Endothelial cell of hepatic sinusoid (primary cell): ENCODE measurements at regions not wholly inside any gene's neighbourhood (a gene's known extent, or its start where the extent isn't known, plus 50 kb on each side); places are given as distances from the start of the nearest gene placed in this dataset.
"Not testable (repeated sequence)": the region's sequence is repeated elsewhere in the genome, so short reads cannot be mapped to it uniquely, and the experiment has no call there.

Experiments
- in situ Hi-C: cut with HindIII; loops from 2 replicates; pipeline ENCODE4 v1.10.0; 2017; ENCODE audit warnings: low sequenced_read_pairs

DNA sequence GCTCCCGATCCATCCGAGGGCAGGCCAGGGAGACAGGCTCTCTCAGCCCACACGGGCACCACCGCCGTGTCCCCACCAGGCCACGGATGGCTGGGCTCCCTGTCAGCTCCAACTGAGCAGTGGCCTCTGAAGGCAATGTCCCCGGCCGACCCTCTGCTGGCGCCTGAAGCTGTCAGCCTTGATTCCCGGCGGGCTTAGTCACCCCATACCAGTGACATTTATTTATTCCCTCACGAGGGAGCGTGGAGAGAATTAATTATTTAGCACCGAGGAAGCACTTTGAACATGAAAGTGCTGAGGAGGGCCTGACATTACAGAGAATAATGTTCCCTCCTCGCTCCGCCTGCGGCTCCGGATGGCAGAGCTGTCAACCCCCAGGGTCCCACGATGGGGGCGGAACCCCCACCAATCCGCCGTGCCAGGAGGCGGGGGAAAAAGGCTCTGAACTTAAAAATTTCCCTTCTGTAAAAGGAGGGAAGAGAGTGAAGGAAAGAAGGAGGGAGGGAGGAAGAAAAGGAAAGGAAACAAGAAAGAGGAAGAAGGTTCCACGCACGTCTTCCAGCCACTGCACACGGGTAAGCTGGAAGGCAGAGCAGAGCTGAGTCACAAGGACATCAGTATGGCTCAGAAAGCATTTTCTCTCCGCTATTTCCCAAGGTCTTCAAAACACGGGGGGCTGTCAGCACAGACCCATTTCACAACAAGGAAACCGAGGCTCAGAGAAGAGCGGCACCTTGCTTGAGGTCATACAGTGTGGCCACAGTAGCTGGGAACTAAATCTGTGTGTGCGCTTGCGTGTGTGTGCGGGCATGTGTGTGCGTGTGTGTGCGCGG, 108.7 kb upstream of the NCOR2 start:
- in situ Hi-C loops, result no loop called here

DNA sequence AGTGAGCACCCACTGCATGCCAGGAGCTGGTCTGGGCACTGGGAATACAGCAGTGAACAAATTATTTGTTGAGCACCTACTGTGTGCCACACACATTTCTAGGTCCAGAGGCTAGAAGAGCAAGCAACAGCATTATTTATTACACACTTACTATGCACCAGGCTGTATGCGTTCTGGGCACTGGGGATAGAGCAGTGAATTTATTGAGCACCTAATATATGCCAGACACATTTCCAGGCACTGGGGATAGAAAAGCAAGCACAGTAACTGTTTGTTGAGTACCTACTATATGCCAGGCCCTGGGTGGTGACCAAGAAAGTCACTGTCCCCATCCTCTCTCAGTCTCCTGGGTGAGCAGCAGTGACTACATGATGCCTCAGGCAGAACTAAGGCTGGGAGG, 107.5 kb upstream of the NCOR2 start:
- in situ Hi-C loops, result no loop called here

DNA sequence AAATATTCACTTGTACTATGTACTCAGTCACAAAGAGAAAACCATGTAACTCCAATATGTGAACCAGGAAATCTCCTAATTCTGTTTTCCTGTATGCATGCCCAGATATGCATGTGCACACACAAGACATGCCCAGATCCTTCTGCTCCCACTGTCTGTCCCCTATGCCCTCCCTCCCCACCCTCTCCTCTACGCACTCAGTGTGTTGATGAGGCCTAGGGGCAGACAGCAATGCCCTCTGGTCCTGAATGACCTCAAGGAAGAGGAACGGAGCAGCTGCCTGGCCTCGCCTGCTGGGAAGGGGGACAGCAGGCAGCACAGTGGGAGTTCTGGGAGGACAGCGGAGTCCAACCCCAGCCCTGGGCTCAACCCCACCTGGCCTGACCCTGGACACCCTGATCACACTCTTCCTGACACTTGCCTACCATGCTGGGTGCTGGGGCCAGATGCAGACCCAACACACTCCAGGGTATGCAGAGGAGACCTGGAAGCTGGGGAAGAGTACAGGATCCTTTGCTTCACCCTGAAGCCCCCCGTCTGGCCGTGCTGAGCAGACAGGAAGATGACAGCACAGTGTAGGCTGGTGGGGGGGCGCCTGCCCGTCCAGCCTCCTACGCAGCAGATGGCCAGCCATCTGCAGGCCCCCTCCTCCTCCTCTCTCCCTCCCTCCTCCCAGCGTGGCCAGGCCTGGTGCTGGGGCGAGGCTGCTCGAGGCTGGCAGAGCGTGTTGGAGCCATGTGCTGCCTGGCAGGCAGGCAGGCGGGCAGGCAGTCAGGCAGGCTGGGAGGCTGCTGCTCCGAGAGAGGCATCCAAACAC, 106.6 kb upstream of the NCOR2 start:
- in situ Hi-C loops, result no loop called here

DNA sequence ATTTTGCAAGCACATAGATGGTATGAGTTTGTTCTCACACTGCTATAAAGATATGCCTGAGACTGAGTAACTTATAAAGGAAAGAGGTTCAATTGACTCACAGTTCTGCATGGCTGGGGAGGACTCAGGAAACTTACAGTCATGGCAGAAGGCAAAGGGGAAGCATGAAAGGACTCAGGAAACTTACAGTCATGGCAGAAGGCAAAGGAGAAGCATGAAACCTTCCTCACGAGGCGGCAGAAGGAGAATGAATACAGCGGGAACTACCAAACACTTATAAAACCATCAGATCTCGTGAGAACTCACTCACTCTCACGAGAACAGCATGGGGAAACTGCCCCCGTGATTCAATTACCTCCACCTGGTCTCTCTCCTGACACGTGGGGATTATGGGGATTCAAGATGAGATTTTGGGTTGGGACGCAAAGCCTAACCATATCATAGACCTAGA, 101.9 kb upstream of the NCOR2 start:
- in situ Hi-C loops, result not testable (repeated sequence)

DNA sequence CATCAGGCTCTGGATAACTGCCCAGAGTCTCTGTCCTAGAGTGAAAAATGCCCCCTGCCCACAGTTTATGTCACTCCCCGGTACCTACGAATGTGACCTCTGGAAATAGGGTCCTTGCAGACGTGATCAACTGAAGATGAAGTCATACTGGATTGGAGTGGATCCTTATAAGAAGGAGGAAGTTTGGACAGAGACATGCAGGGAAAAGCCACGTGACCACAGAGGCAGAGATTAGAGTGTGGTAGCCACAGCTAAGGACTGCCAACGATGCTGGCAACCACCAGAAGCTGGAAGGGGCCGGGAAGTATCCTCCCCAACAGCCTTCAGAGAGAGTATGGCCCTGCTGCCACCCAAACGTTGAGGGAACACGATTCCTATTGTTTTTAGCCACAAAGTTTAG, 101.2 kb upstream of the NCOR2 start:
- in situ Hi-C loops, result no loop called here

DNA sequence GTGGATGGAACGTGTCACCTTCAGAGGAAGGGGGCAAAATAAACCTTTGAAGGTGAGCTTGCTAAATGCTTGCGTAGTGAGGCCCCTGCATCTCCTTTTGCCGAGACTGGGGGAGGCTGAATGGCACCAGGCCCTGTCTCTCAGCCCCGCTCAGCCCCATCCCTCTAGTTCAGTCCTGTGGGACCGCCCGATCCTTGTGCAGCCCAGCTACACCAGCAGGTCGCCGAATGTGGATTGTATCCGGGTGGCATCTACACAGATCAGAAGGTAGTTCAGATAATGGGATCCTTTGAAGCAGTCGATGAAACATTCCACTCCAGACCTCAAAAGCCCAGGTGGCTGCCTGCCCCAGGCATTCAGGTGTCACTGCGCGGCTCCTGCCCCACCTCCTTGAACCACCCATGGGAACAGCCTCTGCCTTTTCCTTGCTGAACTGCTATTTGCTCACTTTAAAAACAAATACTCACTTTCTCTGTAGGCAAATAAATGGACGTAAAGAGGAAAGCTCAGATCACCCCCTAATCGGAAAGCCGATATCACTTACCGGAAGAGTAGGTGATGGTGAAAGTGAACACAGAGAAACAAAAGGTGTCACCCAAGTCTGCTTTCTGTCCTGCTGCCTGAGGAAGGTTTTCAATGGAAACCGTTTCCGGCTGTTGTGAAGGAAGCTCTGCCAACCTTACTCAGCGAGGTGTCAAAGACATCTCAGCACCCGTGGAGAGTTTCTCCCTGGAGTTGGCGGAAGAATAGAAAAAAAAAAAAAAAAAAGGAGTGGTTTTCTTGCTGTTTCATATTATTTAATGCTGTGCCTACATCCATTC, 100.3 kb upstream of the NCOR2 start:
- in situ Hi-C loops, result no loop called here

DNA sequence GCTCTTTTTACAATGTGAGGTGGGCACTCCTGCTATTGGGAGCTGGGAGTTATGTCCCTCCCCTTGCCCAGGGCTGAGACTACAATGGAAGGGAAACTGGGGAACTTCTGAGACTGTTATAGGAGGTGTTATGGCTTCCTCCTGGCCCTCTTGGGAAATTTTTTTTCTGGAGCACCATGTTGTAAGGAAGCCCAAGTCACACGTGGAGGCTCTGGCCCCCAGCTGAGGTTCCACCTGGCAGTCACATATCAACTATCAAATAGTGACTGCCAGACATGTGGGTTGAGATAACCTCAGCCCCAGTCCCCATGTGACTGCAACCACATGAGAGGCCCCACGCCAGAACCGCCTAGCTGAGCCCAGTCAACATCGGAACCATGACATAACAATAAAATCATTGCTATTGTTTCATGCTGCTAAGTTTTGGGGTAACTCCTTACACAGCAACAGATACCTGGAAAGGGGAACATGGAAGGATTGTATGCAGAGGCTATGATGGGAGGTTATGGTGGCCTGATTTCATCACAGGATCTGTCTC, 99.4 kb upstream of the NCOR2 start:
- in situ Hi-C loops, result no loop called here

DNA sequence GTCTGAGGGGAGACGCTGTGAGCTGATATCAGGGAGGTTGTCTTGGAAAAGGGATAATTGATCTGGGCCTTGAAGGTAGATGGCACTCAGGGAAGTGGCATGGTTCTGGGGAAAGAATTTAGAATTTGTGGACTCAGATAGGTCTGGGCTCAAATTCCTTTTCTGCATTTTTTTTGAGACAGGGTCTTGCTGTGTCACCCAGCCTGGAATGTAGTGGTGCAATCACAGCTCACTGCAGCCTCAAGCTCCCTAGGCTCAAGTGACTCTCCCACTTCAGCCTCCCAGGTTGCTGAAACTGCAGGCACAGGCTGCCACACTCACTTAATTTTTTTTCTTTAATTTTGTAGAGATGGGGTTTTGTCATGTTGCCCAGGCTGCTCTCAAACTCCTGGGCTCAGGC, 98.1 kb upstream of the NCOR2 start:
- in situ Hi-C loops, result no loop called here

DNA sequence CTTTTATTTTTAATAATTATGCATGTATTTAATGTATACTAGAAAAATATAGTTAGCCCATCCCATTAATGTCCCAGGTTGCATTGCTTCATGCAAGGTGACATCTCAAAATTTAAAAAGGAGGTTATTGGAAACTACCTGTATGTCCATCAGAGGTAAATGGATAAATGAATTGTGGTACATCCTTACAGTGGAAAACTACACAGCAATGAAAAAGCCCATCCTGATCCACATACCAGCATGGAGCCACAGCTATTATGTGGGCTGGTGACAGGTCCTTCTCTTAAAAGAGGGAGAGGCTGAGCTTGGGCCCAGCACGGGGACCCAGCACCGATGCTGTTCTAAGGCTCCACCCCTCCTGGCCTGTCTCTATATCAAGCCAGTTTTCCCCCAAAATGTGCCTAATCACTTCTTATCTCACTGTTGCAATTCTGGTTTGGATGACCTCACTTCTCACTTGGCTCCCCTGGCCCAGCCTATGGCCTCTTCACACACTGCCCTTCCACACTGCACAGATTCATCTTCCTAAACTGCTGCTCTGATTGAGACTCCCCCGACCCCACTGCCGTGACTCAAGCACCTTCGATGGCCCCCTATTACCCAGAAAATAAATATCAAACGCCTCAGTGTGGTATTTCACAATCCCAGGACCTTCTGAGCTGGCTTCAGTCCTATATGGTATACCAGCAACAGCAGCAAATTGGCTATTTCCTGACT, 97.1 kb upstream of the NCOR2 start:
- in situ Hi-C loops, result no loop called here

DNA sequence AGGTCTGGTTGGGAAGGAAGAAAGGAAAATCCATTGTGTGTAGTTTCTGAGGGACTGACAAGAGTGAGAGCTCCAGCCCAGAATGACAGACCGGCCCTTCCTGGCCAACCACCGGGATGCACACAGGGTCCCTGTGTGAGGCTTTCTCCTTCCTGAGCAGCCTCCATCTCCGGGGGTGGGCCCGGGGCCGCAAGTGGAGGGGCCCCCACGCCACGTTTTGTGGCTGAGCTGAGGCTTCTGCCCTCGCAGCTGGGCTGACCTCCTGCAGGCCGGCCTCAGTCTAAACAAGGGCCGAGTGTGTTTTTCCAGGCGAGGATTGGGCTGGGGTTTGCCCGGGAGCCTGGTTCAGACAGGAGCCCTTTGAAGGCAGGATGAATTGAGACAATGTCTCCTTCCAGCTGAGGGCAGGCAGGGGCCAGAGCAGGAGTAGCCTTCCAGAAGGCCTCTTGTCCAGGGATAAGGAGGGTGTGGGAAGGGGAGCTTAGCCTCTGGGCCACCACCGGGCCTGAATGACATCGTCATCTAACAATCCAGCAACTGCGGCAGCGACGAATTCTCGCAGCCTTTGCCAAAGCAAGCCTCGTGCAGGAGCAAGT, 96.5 kb upstream of the NCOR2 start:
- in situ Hi-C loops, result no loop called here

DNA sequence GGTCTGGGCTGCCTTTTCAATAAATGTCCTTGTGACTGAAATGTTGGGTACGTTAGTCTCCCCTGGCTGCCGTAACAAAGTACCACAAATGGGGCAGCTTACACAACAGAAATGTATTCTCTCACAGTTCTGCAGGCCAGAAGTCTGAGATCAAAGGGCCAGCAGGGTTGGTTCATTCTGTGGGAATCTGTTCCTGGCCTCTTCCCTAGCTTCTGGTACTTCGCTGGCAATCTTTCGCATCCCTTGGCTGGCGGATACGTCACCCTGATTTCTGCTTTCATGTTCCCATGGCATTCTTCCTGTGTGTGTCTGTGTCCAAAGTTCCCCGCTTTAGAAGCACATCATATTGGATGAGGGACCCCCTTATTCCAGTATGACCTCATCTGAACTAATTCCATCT, 95.8 kb upstream of the NCOR2 start:
- in situ Hi-C loops, result no loop called here

DNA sequence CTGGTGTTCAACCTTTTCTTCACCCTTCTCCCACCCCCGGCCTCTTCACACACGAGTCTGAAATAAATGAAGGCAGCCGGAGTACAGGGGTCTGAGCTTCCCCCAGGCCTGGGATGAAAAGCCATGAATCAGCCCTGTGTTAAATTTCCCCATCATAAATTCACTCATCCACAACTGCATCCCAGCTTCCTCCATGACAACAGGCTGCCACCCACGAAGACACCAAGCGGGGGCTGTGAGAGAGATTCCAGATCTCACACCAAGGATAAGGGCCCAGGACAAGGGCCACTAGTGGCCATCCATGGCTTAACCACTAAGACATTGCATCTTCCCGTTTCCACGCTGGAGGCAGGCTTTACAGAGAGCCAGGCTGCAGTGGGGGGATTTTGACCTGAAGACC, 93.9 kb upstream of the NCOR2 start:
- in situ Hi-C loops, result no loop called here

DNA sequence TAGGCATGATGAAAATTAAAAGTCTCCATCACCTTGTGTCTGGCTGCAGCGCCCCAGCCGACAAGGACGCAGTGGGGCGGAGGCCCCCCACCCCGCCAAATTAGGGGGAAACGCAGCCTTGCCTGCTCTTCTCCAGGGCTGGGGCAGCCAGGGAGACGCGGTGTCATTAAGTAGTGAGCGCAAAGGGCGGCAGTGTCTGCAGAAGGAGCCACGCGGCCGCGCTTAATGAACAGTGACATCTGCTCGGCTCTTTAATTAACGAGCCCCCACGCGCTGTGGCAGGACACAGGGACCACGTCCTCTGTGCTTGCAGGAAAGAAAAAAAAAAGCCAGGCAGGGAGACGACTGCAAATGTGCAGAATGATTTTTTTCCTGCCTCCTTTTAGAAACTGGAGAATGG, 93.4 kb upstream of the NCOR2 start:
- in situ Hi-C loops, result no loop called here

DNA sequence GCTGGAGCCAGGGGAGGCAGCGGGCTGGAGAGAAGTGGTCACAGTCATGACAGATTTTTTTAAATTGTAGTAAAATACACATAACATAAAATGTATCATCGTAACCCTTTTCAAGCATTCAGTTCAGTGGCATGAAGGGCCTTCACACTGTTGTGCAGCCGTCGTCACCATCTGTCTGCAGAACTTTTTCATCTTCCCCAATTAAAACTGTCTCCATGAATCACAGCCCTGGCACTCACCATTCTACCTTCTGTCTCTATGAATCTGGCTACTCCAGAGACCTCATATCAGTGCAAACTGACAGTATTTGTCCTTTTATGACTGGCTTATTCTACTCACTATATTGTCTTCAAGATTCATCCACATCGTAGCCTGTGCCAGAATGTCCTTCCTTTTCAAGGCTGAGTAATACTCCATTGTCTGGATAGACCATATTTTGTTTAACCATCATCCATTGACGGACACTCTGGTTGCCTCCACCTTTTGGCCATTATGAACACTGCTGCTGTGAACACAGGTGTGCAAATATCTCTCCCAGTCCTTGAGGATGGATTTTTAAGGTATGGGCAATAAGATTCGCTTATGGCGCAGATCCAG, 91.5 kb upstream of the NCOR2 start:
- in situ Hi-C loops, result no loop called here

DNA sequence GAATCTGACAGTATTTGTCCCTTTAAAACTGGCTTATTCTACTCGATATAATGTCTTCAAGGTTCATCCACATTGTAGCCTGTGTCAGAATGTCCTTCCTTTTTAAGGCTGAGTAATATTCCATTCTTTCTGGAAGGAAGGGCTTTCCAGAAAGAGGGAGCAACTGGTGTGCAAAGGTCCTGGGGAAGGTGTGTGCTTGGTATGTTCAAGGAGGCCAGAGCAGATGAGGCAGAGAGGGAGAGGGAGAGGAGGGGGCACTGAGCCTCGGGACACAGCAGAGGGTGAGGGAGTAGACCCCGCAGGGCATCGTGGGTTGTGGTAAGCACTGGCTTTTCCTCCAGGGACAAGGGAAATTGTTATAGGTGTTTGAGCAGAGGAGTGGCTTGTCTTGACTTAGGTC, 90.9 kb upstream of the NCOR2 start:
- in situ Hi-C loops, result no loop called here

DNA sequence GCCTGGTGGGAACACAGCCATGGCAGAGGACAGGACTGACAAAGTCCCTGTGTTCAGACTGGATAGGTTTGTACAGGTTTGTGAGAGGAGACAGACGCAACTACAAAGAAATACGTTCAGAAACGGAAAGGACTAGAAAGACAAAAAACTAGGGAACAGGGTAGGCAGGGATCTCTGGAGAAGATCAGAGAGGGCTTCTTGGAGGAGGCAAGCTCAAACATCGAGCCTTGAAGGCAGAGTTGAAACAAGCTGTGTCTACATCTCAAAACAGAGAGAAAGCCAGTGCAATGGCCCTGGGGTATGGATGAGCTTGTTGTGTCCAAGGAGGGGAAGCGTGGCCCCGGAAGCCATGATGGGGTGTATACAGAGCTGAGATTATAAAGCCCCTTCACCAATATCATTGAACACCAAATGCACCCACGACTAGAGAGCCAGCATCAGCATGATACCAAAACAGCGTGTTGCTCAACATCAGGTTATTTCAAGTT, 89.6 kb upstream of the NCOR2 start:
- in situ Hi-C loops, result no loop called here

DNA sequence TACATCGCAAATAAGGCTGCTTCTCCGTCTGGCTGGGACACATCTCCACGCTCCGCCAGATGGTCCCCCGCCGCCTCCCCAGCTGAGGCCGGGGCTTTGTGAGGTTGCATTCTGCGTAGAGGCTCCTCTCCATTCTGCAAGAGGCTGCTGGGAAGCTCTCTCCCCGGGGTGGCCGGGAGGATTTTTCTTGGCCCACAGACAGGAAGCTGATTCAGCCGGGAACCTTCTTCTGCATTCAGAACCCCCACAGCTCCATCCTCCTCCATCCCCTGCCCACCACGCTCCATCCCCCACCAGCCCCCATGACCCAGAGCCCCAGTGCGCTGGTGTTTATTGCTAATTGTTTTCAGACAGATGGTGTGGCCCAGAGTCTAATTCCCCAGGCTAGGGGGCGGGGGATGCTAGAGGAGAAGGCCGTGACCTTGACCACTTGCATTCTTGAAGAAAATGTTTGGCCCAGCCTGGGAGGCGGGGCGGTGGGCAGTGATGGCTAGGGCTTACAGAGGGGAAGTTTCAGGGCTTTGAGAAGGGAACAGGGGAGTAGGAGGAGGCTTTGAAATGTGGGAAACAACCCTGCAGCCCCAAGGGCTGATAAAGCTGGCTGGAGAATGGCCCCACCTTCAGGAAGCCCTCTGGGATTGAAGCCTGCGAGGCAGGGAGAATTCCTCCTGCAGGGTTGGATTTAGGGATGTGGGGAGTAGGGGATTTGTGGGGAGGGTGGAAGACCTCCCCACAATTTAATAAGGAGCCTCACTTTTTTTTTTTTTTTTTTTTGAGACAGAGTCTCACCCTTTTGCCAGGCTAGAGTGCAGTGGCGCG, 88.5 kb upstream of the NCOR2 start:
- in situ Hi-C loops, result no loop called here

DNA sequence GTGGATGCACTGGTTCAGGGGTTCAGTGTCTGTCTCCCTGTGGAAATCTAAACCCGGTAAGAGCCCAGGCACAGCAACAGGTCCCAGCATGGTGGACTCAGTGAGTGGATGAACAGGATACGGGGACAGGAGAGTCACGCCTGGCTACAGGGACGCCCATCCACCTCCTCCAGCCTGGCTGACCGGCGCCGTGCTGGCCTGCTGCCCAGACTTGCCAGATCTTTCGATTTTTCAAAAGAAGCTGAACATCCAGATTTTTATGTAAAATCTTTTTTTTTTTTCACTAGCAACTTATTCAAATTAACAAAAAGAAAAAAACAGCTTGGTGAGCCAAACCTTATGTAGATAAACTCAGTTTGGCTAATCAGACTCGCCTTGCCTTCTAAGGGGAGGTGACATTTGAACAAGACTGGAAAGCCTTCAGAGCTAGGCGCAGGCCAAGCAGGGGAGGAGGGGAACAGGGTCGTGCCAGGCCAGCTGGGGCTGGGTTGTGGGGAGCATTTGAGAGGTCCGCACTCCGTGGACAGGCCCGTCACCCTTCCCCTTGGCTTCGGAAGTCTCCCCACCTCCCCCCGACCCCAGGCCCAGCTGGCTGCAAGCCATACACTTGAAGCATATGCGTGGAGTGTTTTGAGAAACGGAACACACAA, 87.8 kb upstream of the NCOR2 start:
- in situ Hi-C loops, result no loop called here
